B cell (primary cell): ENCODE measurements at regions not wholly inside any gene's neighbourhood (a gene's known extent, or its start where the extent isn't known, plus 50 kb on each side); places are given as distances from the start of the nearest gene placed in this dataset.

Experiments used
- EZH2 ChIP-seq: IDR thresholded peaks from 2 replicates; pipeline ENCODE4 v1.6.1; 2012; ENCODE audit warnings: borderline replicate concordance, low read depth, mild to moderate bottlenecking, moderate library complexity, low read length; ENCODE audit not compliant: insufficient read depth, poor library complexity, severe bottlenecking
- TF ChIP-seq, protein P1 (sequence below): fragments of 200-600 bp; IDR thresholded peaks from one replicate; pipeline ENCODE4 v1.8.0; 2022; ENCODE audit warnings: antibody characterized with exemption, mild to moderate bottlenecking

DNA sequence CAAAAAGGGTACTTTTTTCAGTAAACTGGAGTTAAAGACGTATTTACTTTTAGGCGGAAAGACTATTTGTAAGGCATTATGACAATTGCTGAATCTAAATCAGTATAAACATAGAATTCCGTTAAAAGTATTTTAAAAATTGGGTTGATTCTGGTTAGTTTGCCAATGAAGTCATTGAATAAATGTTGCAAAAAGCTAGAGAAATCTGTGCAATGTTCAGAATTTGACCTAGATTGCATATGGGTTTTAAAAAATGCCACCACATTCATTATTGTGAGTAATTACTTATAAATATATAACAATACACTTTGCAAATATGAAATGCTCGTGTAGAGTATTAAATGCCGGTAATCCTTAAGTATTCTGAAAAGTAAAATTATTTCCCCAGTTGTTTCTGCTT lies 116.5 kb upstream of the EEF1E1 start:
- TF ChIP-seq, protein P1, sequence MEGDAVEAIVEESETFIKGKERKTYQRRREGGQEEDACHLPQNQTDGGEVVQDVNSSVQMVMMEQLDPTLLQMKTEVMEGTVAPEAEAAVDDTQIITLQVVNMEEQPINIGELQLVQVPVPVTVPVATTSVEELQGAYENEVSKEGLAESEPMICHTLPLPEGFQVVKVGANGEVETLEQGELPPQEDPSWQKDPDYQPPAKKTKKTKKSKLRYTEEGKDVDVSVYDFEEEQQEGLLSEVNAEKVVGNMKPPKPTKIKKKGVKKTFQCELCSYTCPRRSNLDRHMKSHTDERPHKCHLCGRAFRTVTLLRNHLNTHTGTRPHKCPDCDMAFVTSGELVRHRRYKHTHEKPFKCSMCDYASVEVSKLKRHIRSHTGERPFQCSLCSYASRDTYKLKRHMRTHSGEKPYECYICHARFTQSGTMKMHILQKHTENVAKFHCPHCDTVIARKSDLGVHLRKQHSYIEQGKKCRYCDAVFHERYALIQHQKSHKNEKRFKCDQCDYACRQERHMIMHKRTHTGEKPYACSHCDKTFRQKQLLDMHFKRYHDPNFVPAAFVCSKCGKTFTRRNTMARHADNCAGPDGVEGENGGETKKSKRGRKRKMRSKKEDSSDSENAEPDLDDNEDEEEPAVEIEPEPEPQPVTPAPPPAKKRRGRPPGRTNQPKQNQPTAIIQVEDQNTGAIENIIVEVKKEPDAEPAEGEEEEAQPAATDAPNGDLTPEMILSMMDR, result no peak
- no peak for TF ChIP-seq EZH2
